PFSK-1 (cell line): ENCODE measurements at regions not wholly inside any gene's neighbourhood (a gene's known extent, or its start where the extent isn't known, plus 50 kb on each side); places are given as distances from the start of the nearest gene placed in this dataset.

Experiments used
- FOXP2 ChIP-seq: optimal IDR thresholded peaks from 2 replicates; pipeline ENCODE3; 2011; ENCODE audit warnings: borderline replicate concordance, control low read depth, inconsistent platforms; ENCODE audit not compliant: insufficient read depth; ENCODE audit errors: extremely low read length, extremely low read depth
- POLR2AphosphoS5 ChIP-seq: IDR thresholded peaks from 2 replicates; pipeline ENCODE4 v1.6.1; 2012; ENCODE audit warnings: low read depth, mild to moderate bottlenecking, control low read depth, low read length, moderate library complexity
- REST ChIP-seq, 2 experiments: IDR thresholded peaks; 2 replicates each; pipeline versions ENCODE4 v1.6.1 to v1.8.0; 2011 to 2012; ENCODE audit warnings: low read depth in 2 of 2, low read length in 2 of 2, control low read depth in 1 of 2, inconsistent platforms in 1 of 2, mild to moderate bottlenecking in 1 of 2, moderate library complexity in 1 of 2; ENCODE audit not compliant: insufficient read depth in 1 of 2
- SIN3A ChIP-seq: IDR thresholded peaks from 2 replicates; pipeline ENCODE4 v1.6.1; 2012; ENCODE audit warnings: mild to moderate bottlenecking, low read length, moderate library complexity, borderline replicate concordance; ENCODE audit not compliant: insufficient read depth
- TAF1 ChIP-seq: IDR thresholded peaks from 2 replicates; pipeline ENCODE4 v1.6.1; 2012; ENCODE audit warnings: low read length, control low read depth, borderline replicate concordance; ENCODE audit not compliant: insufficient read depth

GRCh38 chr10:44591911-44592310 lies 207.0 kb upstream of the CXCL12 start:
- TF ChIP-seq FOXP2 = no peak
- no peak for TF ChIP-seq REST (IDR thresholded peaks at IDR 0.05; ENCODE audit: insufficient read depth in 1 of 2, low read depth in 2 of 2, low read length in 2 of 2)
- TF ChIP-seq SIN3A = no peak
- TF ChIP-seq TAF1 = no peak
- TF ChIP-seq POLR2AphosphoS5 = no peak

GRCh38 chr10:44593952-44594351 lies 209.1 kb upstream of the CXCL12 start:
- TF ChIP-seq POLR2AphosphoS5 (no peak), TAF1 (no peak), FOXP2 (no peak), REST (IDR thresholded peaks at IDR 0.05; ENCODE audit: insufficient read depth in 1 of 2, low read depth in 2 of 2, low read length in 2 of 2) (no peak), SIN3A (no peak)

- no peak for TF ChIP-seq TAF1
- TF ChIP-seq POLR2AphosphoS5 = no peak
- TF ChIP-seq SIN3A = no peak
- no peak for TF ChIP-seq REST (IDR thresholded peaks at IDR 0.05; ENCODE audit: insufficient read depth in 1 of 2, low read depth in 2 of 2, low read length in 2 of 2)
- no peak for TF ChIP-seq FOXP2
Measured at GRCh38 chr10:44607116-44607515, 222.2 kb upstream of the CXCL12 start.

- no peak for TF ChIP-seq SIN3A
- TF ChIP-seq REST (IDR thresholded peaks at IDR 0.05; ENCODE audit: insufficient read depth in 1 of 2, low read depth in 2 of 2, low read length in 2 of 2) = no peak
Measured at GRCh38 chr10:44618910-44619309, 234.0 kb upstream of the CXCL12 start.

- TF ChIP-seq SIN3A = no peak
- no peak for TF ChIP-seq REST (IDR thresholded peaks at IDR 0.05; ENCODE audit: insufficient read depth in 1 of 2, low read depth in 2 of 2, low read length in 2 of 2)
- TF ChIP-seq TAF1 = no peak
- TF ChIP-seq POLR2AphosphoS5 = no peak
- no peak for TF ChIP-seq FOXP2
Measured at GRCh38 chr10:44619521-44619920, 234.6 kb upstream of the CXCL12 start.
